ENCODE measurements at regions not wholly inside any gene's neighbourhood (a gene's known extent, or its start where the extent isn't known, plus 50 kb on each side); places are given as distances from the start of the nearest gene placed in this dataset.

GRCh38 chr15:93826790-93827189, 404.6 kb upstream of the MCTP2 start:
- H3K27ac ChIP-seq (ENCODE audit: low read depth, low read length) = no peak overlapping the region
- H3K4me3 ChIP-seq (replicated peaks in 1 of 2; ENCODE audit: low read depth in 1 of 2, low read length in 2 of 2) = no peak overlapping the region
- no peak for TF ChIP-seq MAX (IDR thresholded peaks at IDR 0.05)
- no peak for TF ChIP-seq ZNF274 (IDR thresholded peaks at IDR 0.05; ENCODE audit: low read depth, low read length)
- TF ChIP-seq YY1 (IDR thresholded peaks at IDR 0.05; ENCODE audit: extremely low read depth, insufficient replicate concordance, low read depth, low read length) = no peak
- TF ChIP-seq EZH2 (IDR thresholded peaks at IDR 0.05) = no peak
- no peak for TF ChIP-seq POLR2AphosphoS5 (IDR thresholded peaks at IDR 0.05; ENCODE audit: low read depth, low read length)
- TF ChIP-seq SRF (IDR thresholded peaks at IDR 0.05; ENCODE audit: low read depth) = no peak
- no peak for TF ChIP-seq CEBPB (IDR thresholded peaks at IDR 0.05; ENCODE audit: low read depth)
- TF ChIP-seq TCF7L2 (IDR thresholded peaks at IDR 0.05; ENCODE audit: borderline replicate concordance, extremely low read depth, insufficient read depth, insufficient read length) = no peak
- no peak for TF ChIP-seq ZBTB33 (IDR thresholded peaks at IDR 0.05; ENCODE audit: extremely low read depth, insufficient replicate concordance, low read length)
- no peak for TF ChIP-seq CTCF (IDR thresholded peaks at IDR 0.05 in 2 of 3, conservative IDR thresholded peaks at IDR 0.05 in 1 of 3; ENCODE audit: borderline replicate concordance in 1 of 3, insufficient read depth in 1 of 3, low read depth in 2 of 3, low read length in 2 of 3)
- TF ChIP-seq SP1 (IDR thresholded peaks at IDR 0.05; ENCODE audit: low read depth) = no peak
- no peak for TF ChIP-seq SIN3A (IDR thresholded peaks at IDR 0.05; ENCODE audit: low read depth)
- TF ChIP-seq EZH2phosphoT487 (IDR thresholded peaks at IDR 0.05; ENCODE audit: borderline replicate concordance) = no peak
- no peak for TF ChIP-seq ELF1 (IDR thresholded peaks at IDR 0.05; ENCODE audit: borderline replicate concordance, low read depth)
- TF ChIP-seq RAD21 (IDR thresholded peaks at IDR 0.05; ENCODE audit: low read depth) = no peak
- TF ChIP-seq REST (IDR thresholded peaks at IDR 0.05; ENCODE audit: low read depth) = no peak
- no peak for TF ChIP-seq EGR1 (IDR thresholded peaks at IDR 0.05; ENCODE audit: low read depth)
- no peaks in the 10 kb centered on the region for H4K20me1 ChIP-seq (ENCODE audit: insufficient read depth)
- no peak overlapping the region for H3K9ac ChIP-seq (ENCODE audit: low read length)
- H3K4me1 ChIP-seq (ENCODE audit: control insufficient read depth in 1 of 2, insufficient read depth in 2 of 2, low read length in 2 of 2) = no peaks in the 10 kb centered on the region
- no TSS peak for BruUV-seq (replicated peaks)
- H3K36me3 ChIP-seq (ENCODE audit: control insufficient read depth in 1 of 2, insufficient read depth in 2 of 2, low read length in 2 of 2) = no peaks in the 10 kb centered on the region
- ChIA-PET POLR2A (no interaction called here), CTCF (no interaction called here), RAD21 (ENCODE audit: low non-redundant PET in 1 of 2, low total read pairs in 2 of 2, uncharacterized antibody in 2 of 2, unreplicated experiment in 2 of 2) (no interaction called here)
- H3K4me2 ChIP-seq (ENCODE audit: low read length) = no peak overlapping the region
- ATAC-seq (no peak), DNase-seq (ENCODE audit: low read depth, low spot score) (no peak)
- no peak overlapping the region for H2AFZ ChIP-seq (ENCODE audit: low read depth, low read length, poor library complexity, severe bottlenecking)
- no peaks in the 10 kb centered on the region for H3K79me2 ChIP-seq (ENCODE audit: insufficient read depth, low read length)
- intact Hi-C loops (cut with micrococcal nuclease) = no loop called here
- no peaks in the 10 kb centered on the region for H3K9me2 ChIP-seq (ENCODE audit: insufficient read depth)
- H3K27me3 ChIP-seq (ENCODE audit: insufficient read depth, low read length) = no peaks in the 10 kb centered on the region
- no peaks in the 10 kb centered on the region; a peak in 1 of 4 replicates for H3K9me3 ChIP-seq (ENCODE audit: control insufficient read depth in 1 of 2, insufficient read depth in 1 of 2, low read depth in 1 of 2, low read length in 2 of 2)
